COLO668 (cell line): ENCODE measurements at regions not wholly inside any gene's neighbourhood (a gene's known extent, or its start where the extent isn't known, plus 50 kb on each side); places are given as distances from the start of the nearest gene placed in this dataset.
"Not testable (repeated sequence)": the region's sequence is repeated elsewhere in the genome, so short reads cannot be mapped to it uniquely, and the experiment has no call there.

Source experiments
- DNase-seq: peaks from one replicate; lab custom pipeline; 2025; ENCODE audit not compliant: unreplicated experiment; lab: John Stamatoyannopoulos, UW

DNA sequence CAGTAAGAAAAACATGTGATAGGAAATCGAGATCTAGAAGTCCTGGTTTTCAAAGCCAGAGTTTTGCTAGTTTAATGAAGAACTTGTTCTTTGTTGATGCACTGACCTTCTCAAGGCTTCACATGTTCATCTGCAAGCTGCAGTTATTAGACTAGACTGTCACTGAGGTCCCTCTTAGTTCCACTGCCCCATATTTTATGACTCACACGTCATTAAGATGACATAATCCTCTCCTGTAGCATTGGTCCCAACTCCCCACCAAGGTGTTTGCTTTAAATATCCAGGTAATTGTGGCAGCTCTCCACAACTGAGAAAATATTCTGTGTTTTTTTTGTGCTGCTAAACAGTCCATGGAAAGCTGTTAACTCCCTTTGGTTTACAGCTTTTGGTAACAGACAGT lies 149.7 kb downstream of the MREG start:
- no peak for DNase-seq

DNA sequence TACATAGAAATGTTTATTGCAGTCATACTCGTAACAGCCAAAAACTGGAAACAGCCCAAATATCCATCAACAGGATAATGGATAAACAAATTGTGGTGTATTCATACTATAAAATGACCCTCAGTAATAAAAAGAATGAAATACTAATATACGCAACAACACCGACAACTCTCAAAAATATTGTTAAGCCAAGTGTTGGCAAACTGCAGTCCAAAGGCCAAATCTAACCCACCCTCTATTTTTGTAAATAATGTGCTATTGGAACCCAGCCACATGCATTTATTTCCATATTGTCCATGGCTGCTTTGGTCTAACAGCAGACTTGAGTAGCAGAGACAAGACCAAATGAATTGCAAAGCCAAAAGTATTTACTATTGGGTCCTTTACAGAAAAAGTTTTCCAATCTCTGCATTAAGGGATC lies 151.0 kb downstream of the MREG start:
- DNase-seq: no peak

DNA sequence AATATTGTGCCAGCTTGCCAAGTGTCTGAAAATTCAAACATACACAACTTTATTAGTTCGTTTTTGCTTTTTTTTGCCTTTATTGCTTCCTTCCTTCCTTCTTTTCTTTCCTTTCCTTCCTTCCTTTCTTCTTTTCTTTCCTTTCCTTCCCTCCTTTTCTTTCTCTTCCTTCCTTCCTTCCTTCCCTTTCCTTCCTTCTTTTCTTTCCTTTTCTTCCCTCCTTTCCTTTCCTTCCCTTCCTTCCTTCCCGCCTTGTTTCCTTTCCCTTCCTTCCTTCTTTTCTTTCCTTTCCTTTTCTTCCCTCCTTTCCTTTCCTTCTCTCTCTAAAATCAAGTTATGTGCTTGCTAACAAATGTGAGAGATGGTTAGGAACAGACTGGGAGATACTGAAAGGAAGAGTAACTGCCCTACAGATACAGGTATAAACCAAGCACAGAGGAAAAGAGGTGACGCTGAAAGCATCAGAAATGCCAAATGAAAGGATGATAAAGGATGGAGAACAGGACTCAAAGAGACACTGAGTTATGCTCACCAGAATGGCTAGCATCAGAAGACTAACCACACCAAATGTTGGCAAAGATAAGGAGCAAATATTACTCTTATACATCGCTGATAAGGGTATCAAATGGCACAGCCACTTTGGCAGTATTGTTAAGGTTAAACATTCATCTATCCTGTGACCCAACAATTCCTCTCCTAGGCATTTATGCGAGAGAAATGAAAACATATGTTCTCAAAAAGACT lies 151.6 kb downstream of the MREG start:
- no peak for DNase-seq

DNA sequence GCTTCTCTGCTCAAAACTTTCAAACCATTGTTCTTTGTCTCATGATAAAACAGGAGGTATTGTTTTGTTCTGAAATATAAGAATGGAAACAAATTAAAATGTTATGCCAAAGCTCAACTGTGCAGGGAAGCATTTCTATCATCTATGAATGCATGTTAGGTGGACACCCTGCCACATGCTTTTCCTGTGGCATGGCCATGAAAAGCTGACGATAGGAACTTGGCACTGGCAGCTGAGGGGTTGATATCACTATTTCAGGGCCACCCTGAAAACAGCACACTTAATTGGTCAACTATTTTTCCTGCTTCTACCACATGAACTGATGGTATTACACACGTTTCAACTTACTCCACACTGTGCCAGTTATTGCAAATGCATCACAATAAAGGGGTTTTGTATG lies 157.3 kb downstream of the MREG start:
- no peak for DNase-seq

DNA sequence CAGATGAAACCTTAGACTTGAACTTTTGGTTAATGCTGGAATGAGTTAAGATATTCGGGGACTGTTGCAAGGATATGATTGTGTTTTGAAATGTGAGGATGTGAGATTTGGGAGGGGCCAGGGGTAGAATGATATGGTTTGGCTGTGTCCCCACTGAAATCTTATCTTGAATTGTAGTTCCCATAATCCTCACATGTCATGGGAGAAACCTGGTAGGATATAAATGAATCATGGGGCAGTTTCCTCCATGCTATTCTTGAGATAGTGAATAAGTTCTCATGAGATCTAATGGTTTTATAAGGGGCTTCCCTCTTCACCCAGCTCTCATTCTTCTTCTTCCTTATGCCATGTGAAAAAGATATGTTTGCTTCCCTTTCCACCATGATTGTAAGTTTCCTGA lies 158.0 kb downstream of the MREG start:
- not testable (repeated sequence) for DNase-seq

DNA sequence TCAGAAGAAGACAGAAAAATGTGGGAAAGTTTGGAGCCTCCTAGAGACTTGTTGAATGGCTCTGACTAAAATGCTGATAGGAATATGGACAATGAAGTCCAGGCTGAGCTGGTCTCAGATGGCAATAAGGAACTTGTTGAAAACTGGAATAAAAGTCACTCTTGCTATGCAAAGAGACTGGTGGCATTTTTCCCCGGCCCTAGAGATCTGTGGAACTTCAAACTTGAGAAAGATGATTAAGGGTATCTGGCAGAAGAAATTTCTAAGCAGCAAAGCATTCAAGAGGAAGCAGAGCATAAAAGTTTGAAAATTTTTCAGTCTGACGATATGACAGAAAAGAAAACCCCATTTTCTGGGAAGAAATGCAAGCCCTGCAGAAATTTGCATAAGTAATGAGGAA lies 159.3 kb downstream of the MREG start:
- no peak for DNase-seq

DNA sequence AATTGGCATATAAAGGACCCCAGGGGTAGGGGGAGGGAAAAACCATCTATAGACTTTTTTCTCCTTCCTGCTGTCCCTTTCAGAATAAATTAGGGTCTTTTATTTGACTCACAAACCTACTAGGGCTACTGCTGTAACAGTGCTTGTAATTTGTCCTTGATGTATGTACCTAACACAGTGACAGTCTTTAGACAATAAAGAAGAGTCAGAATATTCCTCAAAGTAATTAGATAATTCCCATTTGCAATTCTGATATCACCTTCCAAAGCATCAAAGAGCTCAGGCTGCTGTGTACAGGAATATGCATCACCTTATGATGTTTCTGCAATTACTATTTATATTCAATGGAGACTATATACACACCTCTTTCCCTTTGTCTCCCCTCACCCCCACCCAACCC lies 161.7 kb downstream of the MREG start:
- DNase-seq: no peak

DNA sequence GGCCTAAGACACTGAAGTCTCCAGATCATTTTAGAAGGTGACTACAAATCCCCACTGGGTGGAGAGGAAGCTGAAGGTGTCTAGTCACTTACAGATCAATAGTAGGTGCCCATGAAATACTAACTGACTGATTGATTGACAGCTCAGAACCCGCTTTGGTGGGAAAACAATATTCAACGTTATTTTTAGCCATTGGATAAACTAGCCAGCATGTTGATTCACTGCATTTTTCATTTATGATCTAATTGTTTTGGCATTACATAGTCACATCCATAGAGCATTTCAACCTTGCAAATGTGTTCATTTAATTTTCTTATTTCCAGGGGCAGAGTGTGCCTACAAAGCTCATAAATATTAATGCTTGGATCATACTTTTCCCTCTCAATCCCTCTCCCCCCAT lies 162.3 kb downstream of the MREG start:
- DNase-seq: no peak

DNA sequence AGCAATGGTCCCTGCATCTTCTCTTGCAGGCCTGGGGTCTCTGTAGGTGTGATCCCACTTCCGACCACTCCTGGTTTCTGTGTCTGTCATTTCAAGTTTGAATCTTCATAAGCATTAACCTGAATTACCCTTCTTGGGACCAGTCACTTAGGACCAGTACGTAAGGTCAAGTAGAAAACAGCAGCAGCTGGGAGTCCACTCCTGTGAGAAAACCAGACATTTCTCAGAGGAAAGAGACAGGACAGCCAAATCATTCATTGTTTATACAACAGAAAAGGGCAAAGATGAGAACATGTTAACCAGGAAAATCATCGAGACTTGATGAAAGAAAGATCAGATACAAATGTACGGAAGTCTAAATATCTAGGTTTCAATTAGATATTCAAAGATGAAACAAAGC lies 163.0 kb downstream of the MREG start:
- no peak for DNase-seq

DNA sequence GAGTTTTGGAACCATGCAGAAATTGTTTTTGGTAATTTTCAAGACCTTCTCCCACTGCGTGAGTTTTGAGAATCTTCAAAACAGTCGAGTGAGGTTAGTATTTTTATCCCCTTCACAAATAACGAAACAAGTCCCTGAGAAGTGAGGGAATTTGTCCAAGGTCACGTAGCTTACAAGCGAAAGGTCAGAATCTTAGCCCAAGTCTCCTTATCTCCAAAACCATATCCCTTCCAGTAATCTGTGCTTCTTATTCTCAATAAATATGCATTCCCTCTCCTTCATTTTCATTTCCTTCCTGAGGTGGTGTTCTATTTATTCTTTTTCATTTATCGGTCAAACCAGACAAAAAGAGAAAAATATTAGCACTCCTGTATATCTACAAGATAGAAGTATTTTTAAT lies 163.6 kb downstream of the MREG start:
- DNase-seq: no peak

DNA sequence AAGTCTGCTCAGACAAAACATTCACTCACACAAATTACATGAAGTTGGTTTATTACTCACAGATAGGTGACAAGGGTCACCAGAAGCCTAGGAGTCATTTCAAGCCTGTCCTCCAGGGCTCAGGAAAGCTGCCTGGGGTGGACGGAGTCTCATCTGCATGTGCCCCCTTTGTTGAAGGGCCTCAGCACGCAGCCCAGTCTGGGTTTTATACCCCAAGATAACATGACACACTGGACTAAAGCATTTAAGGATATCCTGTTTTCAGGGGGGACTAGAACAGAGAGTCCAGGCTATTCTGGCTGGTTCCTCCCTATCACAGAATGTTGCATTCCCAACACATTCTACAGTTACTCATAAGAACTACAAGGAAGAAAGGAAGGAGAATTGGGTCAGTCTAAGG lies 164.7 kb downstream of the MREG start:
- no peak for DNase-seq

DNA sequence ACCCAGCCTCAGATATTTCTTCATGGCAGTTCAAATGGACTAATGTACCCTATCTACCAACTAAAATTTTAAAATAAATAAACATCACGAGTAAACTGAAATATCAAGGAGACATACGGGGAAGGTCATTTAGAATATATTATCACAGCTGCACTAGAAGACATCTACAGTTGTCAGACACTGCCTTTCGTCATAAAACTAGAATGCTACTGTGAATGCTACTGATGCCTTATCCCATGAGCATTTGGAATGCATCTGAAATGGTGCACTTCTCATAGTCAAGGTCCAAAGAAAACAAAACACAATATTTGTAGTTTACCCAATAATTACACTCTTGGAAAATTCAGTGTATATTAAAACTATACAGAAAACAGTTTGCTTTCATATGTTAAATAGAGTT lies 165.2 kb downstream of the MREG start:
- DNase-seq: no peak

DNA sequence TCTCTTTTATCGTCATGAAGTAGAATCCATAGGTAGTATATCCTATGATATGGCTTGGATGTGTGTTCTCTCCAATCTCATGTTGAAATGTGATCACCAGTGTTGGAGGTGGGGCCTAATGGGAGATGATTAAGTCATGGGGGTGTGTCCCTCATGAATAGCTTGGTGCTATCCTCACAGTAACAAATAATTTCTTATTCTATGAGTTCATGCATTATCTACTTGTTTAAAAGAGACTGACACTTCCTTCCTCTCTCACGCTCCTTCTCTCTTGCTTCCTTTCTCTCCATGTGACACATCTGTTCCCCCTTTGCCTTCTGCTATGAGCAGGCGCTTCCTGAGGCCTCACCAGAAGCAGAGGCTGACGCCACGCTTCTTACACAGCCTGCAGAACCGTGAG lies 165.6 kb downstream of the MREG start:
- DNase-seq: no peak

DNA sequence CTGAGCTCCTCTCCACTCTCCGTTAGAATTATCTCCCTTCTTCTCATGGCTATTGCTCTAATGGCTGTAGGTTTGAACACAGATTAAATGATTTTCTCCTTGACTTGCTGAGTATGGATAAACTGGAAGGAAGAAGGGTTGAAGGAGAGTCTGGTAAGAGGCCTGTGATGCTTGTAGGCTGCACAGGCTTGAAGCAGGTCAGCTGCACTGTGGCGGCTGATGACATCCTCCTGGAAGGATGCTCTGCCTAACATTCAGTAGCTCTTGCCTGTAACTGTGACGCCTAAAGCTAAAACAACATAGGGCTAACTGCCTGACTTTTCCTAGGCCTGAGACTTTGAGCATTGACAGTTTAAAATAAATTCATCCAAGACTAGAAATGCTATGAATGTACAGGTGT lies 166.3 kb downstream of the MREG start:
- DNase-seq: no peak

DNA sequence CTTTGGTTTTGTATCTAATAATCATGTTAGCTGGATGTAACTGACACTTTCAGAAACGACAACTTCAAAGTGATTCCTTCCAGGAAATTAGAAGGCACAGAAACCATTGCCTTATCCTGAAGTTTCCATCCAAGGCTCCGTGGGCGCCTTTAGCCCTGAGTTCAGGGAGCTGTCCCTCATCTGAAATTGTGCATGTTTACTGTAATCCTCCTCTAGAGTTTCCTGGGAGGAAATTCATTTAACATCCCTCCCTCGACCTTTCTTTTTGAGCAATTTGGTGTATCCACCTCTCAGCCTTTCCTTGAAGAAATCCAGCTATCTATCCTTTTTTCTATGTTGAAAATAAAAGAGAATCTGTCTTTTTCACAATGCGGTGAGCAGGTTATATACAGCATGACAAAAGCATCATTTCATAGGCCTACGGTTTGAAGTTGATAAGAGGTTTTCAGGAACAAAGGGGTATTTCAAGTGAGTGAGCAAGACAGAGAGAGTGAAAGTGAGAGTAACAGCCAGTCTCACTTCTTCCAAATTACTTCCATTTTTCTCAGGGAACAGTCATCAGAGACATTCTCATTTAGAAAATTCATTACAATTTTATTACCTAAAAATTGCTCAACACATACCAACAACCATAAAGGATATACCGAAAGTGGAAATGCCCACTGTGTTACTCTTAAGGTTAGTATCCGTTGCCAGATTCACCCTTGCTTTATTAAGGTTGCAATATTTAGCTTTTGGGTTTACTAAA lies 167.3 kb downstream of the MREG start:
- no peak for DNase-seq

DNA sequence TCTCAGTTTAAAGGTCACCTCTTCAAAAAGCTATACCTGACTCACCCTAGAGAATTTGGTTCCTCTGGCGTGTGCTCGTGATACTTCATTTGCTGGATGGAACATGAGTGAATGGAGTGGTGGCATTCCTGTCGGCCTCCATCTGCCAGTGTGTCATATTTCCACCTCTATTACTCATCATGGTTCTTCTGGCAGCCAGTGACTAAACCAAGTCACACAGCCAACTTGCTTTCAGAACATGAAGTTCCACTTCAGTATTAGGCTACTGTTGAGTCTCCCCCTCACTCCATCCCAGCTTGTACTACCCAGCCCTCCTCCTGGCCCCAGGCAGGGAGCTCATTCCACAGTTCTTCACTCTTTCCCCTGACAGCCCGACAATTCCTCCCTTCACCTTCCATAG lies 169.8 kb downstream of the MREG start:
- DNase-seq: no peak

DNA sequence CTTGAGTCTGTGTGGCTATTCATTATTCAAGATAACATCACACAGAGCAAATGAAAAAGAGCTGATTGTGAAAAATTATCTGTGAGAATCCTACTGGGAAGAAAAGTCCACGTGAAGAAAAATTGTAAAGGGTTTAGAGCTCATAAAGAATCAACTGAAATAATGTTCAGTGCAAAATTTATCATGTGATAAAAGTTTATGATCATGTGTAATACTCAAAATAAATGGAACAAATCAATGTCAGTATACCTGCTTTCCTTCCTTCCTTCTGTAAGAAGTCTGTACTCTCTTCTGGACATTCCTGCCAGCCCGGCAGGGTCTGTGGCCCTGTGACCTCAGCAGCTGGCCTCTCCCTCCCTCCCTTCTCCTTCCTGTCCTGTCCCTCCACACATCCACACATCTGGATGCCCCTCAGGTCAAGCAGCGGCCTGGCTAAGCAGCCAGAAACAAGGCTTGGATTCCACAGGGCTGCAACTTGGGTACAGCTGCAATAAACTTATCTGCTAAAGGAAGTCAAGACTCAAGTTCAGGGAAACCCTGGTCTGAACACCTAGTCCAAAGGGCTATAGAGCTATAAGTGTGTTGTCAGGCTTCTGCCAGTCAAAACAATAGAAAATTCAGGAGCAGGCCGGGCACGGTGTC lies 172.1 kb downstream of the MREG start:
- DNase-seq: no peak

DNA sequence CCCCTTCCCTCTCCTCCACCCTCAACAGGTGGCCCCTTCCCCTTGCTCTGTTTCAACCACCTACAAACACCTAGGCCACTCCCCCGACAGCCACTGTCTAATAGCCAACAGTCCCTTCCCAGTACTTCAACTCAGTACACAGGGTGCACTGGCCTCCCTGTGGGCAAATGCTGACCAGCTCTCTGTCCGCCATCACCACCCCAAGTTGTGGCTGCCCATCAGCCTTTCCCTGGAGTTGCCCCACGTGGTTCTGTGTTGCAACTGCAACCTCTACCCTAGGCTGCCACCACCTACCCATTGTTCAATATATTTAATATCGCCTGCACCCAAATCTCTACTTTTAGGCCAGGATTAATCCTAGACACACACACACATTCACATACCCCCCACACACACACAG lies 173.5 kb downstream of the MREG start:
- DNase-seq: no peak

DNA sequence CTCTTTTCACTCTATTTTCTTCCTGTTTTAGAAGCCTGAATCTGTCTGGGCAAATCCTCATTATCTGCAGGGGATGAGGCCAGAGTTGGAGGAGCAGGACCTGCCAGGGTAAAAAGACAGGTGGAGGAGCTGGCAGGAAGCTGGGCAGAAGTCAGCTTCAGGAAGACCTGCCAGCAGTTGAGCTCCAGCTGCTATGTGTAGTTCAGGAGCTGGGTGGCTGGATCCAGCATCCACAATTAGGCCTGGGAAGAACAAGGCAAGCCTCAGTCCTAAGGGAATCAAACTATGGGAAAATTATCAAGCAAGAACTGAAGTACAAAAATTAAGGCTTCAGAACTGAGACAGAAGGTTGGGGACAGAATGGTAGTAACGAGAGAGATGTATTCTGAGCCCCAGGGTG lies 174.0 kb downstream of the MREG start:
- no peak for DNase-seq

DNA sequence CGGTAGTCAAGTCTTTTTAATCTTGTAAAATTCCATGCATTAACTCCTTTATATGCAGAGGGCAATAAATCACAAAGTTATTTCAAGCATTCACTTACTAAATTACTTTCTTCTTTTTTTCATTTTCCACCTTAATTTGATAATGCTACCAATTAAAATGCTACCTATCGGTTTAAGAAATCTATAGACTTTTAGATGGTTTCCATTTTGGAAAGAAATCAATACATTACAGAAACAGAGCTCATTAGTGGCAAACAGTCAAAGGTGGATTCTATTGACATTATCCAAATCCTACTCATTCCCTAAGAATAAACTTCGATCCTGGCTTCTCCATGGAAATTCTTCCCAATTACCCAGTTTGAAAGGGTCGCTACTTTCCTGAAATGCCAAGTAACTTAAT lies 176.5 kb downstream of the MREG start:
- DNase-seq: no peak

DNA sequence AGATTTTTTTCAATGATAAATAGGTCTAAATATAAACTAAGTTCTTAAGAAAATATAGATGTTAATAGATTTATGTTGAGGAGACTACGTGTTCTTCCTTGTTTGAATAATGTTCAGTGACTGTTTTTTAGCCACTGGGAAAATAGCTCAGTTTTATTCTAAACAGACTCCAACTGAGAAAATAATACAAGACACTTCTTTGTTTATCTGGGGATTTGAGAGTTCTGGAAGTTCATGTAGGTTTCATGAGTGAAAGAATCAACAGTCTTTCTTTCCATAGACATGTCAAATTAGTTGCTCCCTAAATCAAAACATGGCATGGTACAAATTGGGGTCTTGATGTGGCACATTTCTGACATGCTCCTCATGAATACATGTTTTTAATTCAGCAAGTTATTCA lies 177.7 kb downstream of the MREG start:
- DNase-seq: no peak

DNA sequence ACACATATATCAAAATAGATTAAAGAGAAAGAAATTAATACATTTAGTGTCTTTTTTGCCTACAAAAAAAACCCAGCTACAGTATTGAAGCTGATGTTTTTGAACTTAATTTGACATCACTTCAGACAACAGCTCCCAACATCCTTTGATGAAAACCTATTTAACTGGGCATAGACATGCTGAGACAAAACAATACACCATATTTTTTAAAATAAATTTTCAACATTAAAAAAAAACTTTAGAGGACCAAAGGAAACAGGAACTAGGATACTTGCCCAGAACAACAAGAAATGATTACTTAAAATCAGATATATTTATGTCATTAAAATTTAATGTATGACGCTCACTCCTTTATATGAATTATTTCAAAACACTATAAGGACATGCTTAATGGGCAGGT lies 178.1 kb downstream of the MREG start:
- no peak for DNase-seq
